Kidney tubule cell (primary cell): ENCODE measurements at regions not wholly inside any gene's neighbourhood (a gene's known extent, or its start where the extent isn't known, plus 50 kb on each side); places are given as distances from the start of the nearest gene placed in this dataset.
"Not testable (repeated sequence)": the region's sequence is repeated elsewhere in the genome, so short reads cannot be mapped to it uniquely, and the experiment has no call there.

ENCODE experiments used
- DNase-seq: peaks from one replicate; pipeline ENCODE4 v3.0.0-alpha.2; 2018; ENCODE audit warnings: low spot score

DNA sequence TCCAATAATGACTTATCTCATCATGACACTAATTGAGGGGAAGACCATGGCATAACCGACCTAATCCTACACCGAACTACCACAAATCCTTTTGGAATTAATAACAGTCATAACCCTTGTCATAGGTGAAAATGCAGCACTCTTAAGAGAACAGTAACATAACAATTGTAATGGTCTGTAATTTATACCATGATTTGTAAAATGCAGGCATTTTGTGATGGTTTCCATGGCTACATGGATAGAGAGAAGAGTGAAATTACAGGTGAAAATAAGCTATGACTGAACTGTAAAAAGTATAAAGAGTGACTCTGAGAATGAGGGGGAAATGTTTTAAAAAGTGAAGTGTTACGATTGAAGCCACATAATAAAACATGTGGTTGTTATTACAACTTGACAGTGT lies 494.1 kb upstream of the SLC39A10 start:
- DNase-seq = no peak

DNA sequence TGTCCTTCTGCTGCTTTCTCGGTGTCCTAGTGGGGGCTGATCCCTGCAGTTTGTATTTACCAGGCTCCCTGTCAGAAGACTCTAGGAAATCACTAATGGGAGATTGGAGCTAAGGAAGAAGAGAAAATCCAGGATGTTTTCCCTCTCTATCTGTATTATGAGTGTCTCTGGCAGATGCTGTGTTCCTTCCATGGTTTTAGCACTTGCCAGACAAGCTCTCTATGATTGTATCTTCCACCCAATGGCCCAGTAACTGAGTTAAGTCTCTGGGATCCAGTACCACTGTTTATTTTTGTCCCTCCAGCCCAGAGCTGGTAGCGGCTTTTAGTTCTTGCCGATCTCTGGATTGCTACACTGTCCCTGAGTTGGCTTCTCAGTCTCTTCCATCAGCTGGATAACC lies 494.8 kb upstream of the SLC39A10 start:
- DNase-seq = no peak

DNA sequence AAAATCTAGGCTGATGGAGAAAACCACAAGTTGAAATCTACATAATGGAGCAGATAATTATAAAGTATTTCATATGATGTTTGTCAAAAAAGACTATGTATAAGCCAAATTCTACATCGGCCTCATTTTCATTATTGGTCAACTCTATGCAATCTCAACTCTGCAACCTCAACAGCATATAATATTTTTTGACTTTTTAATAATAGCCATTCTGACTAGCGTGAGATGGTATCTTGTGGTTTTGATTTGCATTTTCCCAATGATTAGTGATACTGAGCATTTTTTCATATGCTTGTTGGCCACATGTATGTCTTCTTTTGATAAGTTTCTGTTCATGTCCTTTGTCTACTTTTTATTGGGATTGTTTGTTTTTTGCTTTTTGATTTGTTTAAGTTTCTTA lies 496.1 kb upstream of the SLC39A10 start:
- DNase-seq = no peak

DNA sequence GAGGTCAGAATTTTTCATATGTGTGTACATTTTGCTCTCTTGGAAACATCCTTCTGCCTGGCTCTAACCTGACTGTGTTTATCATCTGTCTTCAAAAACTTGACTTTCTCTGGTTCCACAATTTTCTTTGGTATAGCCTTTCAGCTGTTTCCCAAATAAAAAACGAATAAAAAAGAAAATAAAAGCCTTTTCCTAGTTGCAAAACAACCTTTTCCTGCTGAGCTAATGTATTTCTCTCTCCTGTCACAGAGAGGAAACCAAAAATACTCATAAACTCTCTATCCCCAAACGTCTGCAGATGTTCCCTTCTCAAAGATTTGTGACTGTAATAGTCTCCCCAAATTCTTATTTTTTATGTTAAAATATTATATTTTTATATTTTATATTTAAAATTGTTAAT lies 505.3 kb upstream of the SLC39A10 start:
- no peak for DNase-seq

DNA sequence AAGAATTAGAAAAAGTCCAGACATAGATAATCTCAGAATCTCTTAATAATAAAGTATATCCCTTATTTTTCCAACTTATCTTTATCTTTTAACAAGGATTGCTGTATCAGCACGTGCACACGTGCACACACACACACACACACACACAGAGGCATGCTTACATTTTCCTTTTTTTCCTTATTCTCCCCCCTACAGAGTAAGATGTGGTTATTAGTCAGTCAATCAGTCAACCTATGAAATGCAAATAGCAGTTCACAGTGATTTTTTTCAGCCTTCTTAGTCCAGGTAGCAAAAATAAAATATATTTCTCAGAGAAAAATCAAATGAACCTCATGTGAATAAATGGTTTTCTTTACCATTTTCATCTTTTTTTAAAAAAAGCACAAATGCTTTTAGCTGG lies 506.2 kb upstream of the SLC39A10 start:
- DNase-seq = no peak

DNA sequence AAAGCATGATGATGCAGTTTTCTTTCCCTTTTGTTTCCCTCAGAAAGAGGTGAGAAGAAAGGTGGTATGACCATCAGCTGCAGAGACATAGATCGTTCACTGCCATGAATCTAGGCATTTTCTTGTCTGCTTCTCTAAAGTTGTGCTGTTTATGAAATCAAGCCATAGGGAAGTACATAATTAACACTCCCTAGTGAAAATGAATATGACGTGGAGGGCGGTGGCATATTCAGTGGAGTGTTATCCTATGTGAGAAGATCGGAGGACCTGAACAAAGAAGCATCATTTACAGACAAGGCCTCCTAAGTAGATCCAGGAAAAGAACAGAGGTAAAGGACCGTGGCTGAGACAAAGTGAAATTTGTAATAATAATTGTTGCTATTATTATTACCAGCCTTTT lies 509.0 kb upstream of the SLC39A10 start:
- no peak for DNase-seq

DNA sequence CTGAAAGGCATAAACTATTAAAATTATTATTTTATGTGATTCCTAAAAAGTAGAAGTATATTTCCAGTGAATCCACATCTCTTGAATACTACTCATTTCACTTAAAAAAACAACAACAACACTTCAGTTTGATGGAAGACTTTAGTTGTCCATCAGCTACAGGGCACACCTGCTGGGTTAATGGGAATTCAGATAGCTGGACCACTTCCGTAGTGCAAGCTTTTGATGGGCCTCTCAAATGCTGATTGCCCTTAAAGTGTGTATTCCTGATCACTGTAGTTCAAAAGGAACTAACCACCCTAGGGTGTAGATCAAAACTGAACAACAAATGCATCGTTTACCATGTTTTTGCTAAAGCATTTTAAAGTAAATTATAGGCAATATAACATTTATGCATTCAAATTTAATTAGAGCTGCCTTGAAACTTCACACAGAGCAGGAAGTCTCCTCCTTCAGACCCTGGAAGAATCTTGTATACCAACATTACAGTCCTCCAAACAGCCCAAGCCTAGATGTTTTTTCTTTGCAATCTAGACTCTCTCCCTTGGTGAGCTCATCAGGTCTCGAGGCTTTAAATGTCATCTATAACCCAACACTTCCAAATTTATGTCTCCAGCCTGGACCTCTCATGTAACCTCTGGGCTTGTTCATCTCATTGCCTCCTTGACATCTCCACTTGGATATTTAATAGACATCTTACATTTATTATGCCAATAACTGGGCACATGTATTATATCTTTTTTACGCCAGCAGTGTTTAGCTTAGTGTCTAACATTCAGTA lies 510.1 kb upstream of the SLC39A10 start:
- no peak for DNase-seq

DNA sequence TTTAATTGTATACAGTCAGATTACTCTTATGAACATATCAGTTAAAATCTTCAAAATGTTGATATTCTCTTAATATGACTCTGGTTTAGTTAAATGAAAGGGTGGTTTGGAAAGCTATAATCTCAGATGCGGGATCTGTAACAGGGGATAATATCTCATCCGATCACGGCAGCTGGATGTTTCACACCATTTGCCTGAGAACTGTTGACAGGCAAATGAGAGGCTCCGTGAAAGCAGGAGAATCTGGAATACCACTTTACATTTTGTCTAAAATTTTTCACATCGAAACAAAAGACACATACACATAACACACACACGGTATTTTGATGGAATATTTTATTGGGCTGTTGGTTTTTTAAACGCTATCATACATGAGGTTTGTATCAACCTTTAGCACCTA lies 518.6 kb upstream of the SLC39A10 start:
- no peak for DNase-seq

DNA sequence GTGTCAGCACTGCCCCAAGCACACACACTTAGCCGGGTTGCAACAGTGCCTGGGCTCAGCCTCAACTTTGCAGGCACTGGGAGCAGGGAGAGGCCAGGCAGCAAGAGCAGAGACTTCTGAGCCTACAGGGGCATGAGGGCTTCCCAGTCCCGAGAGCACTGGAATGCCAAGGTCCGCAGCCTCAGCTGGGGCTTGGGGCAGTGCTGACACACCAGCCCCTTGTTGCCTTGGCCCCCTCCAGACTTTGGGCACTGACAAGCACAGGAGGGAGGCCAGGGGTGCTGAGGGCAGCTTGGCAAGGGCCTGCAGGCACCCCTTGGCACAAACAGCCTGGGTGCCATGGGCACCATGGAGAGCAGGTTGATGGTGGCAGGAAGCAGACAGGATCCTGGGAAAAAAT lies 531.1 kb upstream of the SLC39A10 start:
- DNase-seq = not testable (repeated sequence)

DNA sequence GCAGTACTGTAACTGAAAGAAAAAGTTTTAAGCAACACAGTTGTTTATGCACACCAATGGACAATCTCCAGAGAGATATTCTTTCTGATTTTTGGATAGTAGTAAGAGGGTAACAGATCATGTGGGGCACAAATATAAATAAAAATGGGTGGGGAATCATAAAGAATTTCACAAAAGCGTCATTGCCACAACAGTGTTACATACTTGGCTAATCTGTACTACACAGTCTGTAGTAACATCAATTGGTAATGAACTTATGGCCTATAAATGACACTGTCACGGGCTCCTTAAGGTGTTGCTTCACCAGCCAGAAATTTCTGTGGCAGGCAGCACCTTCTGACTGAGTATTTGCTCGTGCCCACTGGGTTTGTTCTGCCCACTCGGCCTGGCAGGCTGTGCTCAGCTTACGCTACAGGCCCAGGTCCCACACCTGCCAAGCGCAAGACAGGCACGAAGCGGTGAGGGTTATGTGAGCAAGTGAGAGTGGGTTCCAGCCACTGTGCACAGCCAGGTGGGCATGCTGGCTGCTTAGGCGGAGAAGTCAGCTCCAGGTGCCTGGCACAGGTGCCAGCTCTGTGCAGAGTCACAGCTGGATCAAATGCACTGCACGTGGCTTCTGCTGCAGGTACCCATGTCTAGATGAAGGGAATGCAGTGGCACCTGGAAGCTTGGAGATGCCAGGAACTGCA lies 532.5 kb upstream of the SLC39A10 start:
- DNase-seq = no peak

DNA sequence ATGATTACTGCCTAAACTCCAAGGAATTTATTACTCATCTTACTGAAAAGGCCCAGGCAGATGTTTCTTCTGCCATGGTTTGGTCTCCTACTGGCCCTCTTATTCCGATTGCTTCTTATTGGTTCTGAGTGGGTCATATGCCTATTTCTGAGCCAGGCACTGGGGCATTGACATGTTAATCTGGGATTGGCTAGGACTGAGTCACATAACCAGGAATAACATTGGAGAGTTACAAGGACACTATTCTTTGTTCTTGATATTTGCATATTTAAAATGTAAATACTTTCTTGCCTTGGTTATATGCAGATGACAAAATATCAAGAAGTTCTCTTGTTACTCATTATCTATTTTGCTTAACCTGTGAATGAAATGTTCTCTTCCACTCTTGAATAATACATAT lies 534.4 kb upstream of the SLC39A10 start:
- no peak for DNase-seq

DNA sequence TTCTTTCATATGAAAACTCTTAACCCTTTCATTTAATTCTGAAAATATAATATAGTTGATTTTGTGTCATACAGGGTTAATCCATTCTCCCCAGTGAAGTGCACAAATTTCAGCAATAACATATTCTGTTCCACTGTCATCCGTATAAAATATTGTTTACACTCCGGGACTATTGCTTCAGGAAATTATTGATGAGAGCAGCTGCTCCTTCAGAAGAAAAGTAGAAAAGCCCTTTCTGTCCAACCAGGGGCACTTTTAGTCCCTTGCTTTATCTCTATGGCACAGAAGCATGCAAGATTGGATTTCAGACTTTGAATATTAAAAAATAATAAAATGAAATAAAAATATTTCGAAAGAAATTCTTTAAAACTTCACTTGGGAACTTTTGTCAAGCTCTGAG lies 535.7 kb upstream of the SLC39A10 start:
- no peak for DNase-seq

DNA sequence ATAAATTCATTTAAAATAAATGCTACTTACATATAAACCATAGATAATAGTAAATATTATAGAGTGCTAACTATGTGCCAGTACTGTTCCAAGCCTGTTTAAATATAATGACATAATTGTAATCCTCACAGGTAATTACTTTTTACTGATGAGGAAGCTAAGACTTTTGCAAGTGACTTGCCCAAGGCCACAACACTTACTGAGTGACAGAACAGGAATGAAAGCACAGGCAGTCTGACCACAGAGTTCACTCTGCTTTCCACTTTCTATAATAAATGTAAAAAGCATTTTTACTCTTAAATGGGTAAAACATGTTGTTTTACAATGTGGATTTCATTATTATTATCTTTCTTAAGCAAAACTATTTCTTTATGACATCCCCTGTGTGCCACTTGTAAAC lies 537.8 kb upstream of the SLC39A10 start:
- no peak for DNase-seq

DNA sequence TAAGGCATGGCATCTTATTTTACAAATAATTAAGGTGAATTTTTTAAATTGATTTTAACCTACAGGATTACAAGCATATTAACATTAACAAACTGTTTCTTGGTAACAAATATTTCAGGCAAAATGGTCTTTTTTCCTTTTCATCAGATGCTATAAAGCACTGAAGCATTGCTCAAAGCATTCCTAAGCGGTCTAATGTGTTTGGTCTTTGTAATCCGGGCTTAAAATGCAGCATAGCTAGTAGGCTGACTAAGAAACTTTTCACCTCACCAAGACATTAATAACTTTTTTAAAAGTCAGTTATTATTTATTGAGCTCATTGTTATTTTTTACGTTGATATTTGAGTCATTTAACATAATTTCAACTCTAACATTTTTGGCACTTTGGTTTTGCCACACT lies 538.8 kb upstream of the SLC39A10 start:
- DNase-seq = no peak

DNA sequence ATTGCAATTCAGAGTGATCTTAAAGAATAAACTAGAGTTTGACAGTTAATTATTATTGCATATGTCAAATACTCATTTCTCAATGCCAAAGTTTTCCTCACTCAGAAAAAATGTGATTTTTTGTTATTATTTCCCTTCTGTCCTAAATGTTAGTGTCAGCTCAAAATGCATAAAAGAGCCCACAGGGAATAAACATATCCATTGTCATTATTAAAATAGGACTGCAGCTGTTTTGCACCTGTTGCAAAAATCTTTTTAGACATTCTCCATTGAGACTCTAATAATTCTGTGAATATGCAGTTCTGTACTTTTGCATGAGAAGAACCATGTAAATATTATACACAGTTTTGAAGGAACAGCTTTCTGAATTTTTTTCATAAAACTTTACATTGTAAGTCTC lies 540.0 kb upstream of the SLC39A10 start:
- no peak for DNase-seq

DNA sequence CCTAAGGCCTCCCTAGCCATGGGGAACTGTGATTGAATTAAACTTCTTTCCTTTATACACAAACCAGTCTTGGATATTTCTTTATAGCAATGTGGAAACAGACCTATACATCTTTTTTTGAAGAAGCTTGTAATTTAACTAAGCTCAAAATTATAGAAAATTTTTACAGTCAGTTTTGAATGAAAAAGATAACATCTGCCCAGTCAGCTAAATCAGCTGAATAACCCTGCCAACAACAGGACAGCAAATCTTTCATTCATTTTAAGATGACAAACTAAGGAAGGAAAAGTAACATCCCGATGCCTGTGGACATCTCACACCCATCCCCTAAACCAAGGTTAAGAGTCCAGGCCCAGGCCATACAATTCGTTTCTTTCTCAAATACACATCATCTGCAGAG lies 541.3 kb upstream of the SLC39A10 start:
- no peak for DNase-seq

DNA sequence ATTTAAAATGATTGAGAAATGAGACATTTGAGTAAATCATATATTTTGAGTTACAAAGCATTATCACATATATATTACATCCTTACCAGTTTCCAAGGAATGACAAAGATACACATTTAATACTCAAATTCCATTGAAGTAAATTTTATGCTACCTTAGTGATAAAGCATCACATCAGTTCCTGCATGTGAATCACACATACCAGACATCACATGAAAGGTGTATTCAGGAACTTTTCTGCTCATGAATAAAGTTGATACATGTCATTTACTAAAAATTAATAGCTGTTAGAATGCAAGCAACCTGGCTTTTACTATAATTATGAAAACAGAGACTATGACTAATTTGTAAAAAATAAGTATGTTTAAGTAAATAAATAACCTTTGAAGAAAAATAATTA lies 548.8 kb upstream of the SLC39A10 start:
- no peak for DNase-seq

DNA sequence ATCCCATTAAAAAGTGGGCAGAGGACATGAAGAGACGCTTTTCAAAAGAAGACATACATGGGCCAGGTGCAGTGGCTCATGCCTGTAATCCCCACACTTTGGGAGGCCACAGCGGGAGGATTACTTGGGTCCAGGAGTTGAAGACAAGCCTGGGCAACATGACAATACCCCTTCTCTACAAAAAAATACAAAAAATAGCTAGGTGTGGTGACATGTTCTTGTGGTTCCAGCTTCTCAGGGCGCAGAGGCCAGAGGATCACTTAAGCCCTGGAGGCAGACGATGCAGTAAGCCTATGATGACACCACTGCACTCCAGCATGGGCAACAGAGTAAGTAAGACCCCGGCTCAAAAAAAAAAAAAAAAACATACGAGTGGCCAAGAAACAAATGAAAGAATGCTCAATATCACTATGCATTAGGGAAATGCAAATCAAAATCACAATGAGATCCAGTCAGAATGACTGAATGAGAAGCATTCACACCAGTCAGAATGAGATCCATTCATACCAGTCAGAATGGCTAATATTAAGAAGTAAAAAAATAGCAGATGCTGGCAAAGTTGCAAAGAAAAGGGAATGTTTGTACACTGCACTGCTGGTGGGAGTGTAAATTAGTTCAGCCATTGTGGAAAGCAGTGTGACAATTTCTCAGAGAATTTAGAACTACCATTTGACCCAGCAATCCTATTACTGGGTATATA lies 550.2 kb upstream of the SLC39A10 start:
- DNase-seq = no peak

DNA sequence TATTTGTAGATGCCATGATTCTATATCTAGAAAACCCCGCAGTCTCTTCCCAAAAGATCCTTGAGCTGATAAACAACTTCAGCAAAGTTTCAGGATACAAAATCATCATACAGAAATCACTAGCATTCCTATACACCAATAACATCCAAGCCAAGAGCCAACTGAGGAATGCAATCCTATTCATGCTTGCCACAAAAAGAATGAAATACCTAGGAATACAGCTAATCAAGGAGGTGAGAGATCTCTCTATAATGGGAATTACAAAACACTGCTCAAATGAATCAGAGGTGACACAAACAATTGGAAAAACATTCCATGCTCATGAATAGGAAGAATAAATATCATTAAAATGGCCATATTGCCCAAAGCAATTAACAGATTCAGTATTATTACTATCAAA lies 551.4 kb upstream of the SLC39A10 start:
- DNase-seq = no peak

DNA sequence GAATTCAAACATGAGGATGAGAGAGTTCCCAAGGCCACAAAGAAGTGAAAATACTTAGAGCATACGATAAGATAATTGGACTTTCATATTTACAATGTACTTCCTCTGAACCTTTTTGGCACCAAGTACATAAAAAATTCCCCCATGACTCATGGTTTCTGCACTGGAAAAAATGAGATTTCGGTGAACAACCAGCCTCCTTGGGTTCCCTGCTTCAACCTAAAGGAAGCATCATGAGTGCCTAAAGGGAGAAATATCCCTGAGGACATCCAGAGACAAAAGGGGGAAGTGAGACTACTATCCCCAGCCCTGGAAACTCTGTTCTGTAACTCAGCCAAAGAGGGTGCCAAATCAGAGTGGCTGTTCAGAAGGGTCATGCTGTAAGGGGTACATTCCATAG lies 562.7 kb upstream of the SLC39A10 start:
- no peak for DNase-seq

DNA sequence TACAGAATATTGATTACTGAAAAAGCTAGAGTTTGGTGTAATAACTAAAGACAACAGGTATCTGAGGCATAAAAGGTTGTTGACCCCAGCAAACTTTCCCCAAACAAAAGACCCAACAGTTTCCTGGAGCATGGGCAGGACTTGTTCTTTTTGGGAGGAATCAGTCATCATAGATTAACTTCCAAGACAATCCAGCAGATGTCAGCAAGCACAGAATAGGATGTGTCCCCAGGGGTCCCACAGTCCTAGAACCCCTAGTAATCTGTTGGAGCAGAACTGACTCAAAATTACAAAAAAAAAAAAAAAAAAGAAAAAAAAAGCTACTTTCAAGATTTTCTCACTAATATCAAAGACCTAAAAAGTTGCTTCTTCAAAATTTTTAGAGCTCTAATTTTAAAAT lies 564.7 kb upstream of the SLC39A10 start:
- DNase-seq = no peak

DNA sequence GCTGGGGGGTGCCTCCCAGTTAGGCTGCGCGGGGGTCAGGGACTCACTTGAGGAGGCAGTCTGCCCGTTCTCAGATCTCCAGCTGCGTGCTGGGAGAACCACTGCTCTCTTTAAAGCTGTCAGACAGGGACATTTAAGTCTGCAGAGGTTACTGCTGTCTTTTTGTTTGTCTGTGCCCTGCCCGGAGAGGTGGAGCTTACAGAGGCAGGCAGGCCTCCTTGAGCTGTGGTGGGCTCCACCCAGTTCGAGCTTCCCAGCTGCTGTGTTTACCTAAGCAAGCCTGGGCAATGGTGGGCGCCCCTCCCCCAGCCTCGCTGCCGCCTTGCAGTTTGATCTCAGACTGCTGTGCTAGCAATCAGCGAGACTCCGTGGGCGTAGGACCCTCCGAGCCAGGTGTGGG lies 584.2 kb upstream of the SLC39A10 start:
- not testable (repeated sequence) for DNase-seq

DNA sequence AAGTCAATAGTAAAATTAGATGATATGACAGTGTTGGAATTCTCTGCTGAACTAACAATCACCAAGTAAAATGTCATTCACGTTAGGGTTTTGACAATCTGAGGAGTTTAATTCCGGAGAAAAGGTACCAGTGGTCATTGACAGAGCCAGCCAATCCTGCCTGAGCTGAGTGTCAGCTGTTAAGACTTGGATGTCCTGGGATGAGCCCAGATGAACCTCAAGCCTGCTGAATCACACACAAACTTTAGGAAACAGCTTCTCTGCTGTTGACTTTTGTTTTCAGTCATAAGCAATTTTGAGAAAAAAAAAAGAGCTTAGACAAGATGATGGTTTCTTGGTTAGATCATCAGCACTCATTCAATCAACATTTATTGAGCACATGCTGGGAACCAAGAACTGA lies 600.0 kb upstream of the SLC39A10 start:
- DNase-seq = no peak
